NCI-H69 (cell line): ENCODE measurements at regions not wholly inside any gene's neighbourhood (a gene's known extent, or its start where the extent isn't known, plus 50 kb on each side); places are given as distances from the start of the nearest gene placed in this dataset.

Experiments used
- DNase-seq: peaks from one replicate; lab custom pipeline; 2025; lab: John Stamatoyannopoulos, UW

DNA sequence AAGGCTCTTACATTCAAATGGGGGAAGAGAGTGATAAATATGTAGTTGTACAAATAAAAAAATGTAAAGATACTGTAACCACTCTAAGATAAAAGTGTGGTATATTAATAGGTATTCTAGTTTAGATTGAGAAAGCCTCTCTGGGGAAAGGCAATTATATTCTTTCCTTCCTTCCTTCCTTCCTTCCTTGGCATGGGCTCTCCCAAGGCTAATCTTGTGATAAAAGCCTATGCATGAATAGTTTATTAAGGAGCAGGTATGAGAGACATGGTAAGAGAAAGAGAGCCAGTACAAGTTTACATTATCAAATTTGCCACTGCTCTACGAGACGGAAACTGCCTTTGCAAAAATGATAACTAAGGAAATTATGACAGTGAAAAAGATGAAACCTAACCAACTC is 588.8 kb downstream of the PRELID2 start:
- no peak for DNase-seq

DNA sequence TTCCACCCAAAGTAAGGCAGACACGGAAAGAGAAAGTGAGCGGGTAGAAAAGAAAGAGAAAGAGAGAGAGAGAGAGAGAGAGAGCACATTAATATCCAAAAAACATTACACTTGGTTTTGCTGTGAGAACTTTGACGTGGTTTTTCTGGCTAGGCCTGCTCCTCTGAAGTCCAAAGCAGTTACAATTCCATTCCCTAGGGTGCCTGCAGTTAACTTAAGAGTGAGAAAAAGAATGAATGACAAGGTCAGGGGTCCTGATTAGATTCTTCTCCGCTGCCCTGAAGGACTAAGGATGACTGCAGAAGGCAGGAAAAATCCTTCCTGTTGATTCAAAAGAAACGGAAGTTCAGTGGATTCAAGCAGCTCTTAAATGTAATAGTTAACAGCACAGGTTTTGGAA is 589.8 kb downstream of the PRELID2 start:
- DNase-seq = no peak

DNA sequence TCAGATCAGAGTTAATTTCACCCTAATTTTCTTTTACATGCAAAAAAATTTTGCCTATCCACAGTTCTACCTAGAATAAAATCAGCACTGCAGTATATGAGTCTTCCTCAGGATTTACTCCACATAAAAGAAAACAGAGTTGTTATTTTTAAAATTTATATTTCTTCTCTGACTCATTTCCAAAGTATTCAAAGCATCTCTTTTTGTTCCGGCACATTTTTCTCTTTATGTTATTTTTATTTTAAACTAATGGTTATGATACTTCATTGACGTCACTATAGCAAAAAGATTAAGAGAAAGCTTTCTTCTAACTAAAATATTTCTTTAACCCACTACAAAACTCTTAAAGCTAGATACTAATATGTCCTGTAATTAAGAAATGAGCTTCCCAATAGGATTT is 590.4 kb downstream of the PRELID2 start:
- DNase-seq = no peak

DNA sequence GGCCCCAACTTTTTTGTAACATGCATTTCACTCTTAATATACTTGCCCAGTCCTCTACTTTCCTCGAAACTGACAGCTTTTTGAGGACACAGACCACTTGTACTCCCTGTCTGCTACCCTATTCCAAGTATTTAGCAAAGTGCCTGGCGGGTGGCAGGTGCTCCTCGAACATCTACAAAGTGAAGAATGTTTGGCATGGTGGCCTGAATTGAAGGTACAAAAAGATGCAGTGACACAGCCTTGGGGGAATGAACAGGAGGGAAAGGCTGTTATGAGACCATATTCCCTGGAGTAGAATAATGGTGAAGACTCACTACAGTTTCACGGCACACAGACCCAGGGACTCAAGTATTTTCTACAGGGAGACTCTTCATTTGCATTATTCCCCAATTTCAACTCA is 590.9 kb downstream of the PRELID2 start:
- DNase-seq = no peak

- DNase-seq = no peak
Observed at GRCh38 chr5:145243016-145243415, 592.1 kb downstream of the PRELID2 start.

- DNase-seq = no peak
Observed at GRCh38 chr5:145242551-145242950, 592.6 kb downstream of the PRELID2 start.

GRCh38 chr5:145237843-145238242 is 597.3 kb downstream of the PRELID2 start:
- DNase-seq = peak; percentile 95

DNA sequence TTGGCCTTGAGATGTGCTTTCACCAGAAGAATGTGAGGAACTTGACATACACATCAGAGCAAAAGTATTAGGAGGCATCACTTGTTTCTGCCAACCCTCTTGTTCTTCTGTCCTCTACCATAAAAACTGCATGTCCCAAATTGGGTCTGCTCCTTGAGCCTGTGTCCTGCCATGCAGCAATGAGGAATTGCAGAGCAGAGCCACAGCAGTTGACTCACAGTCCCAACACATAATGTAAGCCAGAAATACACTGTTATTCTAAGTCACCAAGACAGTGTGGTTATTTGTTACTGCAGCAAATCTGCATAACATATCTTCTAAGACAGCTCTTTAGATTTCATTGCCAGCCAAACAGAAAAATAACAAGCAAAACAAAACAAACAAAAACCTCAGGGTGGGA is 598.2 kb downstream of the PRELID2 start:
- no peak for DNase-seq

DNA sequence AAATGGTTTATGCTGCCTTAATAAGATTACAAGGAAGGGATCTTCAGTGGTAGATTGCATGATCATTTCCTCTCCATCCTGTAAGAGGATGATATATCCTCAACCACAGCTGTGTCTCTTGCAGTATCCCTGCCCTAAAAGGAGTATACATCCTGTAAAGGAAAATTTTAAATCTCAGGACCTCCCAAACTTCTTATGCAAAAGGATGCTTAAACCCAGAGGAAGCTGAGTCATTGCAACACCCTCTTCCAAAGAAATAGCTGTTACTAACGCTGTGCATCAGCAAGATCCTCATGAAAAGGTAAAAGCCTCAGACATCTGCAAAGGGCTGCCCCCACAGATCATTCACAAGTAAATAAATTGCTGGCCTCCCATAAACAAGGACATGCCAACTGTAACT is 599.0 kb downstream of the PRELID2 start:
- no peak for DNase-seq

- no peak for DNase-seq
Observed at GRCh38 chr5:145233461-145233860, 601.7 kb downstream of the PRELID2 start.

- no peak for DNase-seq
Observed at GRCh38 chr5:145230781-145231180, 604.4 kb downstream of the PRELID2 start.

DNA sequence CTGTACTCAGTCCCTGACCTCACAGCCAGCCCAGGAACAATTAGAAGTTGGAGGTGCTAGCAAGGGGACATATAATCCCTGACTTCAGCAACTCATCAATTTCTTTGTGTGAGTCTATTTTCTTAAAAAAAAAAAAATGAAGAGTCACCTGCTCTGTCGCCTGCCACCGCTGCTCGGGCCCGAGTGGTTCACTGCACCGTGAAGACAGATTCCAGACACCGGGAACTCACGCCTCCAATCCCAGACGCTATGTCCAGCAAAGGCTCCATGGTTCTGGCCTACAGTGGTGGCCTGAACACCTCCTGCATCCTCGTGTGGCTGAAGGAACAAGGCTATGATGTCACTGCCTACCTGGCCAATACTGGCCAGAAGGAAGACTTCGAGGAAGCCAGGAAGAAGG is 606.6 kb downstream of the PRELID2 start:
- no peak for DNase-seq

DNA sequence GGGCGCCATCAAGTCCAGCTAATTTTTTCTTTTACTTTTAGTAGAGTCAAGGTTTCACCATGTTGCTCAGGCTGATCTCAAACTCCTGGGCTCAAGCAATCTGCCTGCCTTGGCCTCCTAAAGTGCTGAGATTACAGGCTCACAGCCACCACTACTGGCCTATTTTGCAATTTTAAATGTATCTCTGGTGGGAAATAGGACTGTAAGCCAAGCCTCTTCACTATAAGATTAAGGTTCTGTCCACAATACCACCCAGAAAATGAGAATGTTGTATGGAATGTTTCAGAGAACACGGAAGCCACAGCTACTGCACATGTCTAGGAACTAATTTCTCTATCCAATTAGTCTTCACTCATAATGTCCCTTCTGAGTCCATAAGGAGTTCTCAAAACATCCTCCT is 607.3 kb downstream of the PRELID2 start:
- no peak for DNase-seq

DNA sequence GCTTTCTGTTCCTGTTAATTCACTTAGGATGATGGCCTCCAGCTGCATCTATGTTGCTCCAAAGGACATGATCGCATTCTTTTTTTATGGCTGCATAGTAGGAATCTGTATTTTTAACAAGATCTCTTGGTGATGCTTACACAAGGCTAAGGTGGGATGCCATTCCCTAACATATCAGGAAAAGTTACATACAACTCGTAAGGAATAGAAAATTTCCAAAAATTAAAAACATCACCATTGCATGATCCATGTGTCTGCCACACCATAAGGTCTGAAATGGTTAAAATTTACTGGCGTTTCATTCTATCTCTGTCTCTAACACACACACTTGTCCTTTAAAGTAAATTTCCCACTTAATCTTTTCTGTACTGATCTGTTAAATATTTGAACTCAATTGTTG is 608.4 kb downstream of the PRELID2 start:
- DNase-seq = no peak

GRCh38 chr5:145225529-145225928 is 609.6 kb downstream of the PRELID2 start:
- DNase-seq = no peak

GRCh38 chr5:145223582-145223981 is 611.6 kb downstream of the PRELID2 start:
- DNase-seq = no peak

- no peak for DNase-seq
Observed at GRCh38 chr5:145222622-145223021, 612.5 kb downstream of the PRELID2 start.

- no peak for DNase-seq
Observed at GRCh38 chr5:145221416-145221815, 613.7 kb downstream of the PRELID2 start.

DNA sequence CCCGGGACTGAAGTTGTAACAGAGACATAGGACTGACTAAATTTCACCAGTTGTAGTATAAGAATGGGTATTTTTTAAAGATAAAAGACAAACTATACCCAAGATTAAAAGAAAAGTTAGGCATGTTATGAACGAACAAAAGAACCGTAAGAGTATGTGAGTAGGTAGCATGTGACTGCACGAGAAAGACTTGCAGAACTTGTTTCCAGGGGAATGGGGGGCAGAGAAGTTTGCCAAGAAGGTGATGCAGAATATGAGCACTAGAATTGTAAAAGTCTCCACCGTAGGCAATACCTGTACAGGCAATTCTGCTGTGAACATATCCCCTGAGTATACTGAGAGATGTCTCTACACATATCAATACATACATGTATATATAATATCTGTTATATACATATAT is 614.7 kb downstream of the PRELID2 start:
- DNase-seq = no peak

DNA sequence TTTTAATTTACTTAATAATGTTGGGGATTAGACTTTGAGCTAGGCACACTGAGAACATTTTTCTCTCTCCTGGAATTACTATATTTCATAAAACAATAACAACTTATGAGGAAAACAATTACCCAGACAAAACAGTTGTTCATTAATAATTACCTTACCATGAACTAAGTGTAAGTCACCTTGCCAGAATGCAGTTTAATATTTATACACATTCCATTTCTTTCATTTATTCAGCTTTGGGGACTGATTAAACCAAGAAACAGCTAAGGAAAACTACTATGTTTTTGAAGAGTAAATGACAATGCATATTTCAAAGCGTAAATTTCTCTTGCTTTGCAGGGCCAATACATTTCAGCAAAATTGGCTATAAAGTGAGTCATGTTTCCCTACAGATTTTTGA is 616.2 kb downstream of the PRELID2 start:
- DNase-seq = no peak

- DNase-seq = no peak
Observed at GRCh38 chr5:145218019-145218418, 617.1 kb downstream of the PRELID2 start.

DNA sequence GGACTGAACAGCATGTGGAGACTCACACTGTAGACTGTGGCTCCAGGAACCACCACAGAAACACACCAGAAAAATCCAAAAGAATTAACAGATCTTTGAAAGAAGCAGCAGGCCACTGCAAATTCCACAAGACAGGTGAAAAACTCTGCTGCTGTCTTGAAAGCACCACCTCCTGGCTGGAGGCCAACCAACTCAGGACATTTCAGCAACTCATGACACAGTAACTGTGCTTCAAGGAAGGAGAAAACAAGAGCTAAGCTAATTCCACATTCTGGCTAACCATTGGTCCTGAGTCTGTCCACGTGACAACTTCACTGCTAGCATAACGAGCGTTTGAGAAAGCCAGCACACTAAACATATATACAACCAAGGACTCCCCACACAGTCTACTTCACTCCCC is 625.1 kb downstream of the PRELID2 start:
- DNase-seq = no peak

DNA sequence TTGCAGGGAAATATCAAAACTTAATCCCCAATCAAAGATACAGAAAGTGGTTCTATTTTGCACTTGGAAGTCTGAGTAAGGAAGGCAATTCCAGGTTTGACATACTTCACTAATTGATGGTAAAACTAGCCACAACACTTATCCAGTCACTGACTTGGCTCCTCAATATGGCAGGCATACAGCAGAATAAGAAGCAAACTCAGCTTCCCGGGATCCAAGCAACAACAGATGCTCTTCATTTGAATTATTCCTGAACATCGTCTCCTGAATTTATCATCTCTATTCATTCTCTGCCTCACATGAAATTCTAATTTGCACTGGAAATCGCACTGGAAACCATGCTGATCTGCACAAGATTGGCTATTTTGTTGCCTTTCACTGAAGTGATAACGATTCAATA is 629.6 kb downstream of the PRELID2 start:
- DNase-seq = no peak

- peak; percentile 94 for DNase-seq
Observed at GRCh38 chr5:145204743-145205142, 630.4 kb downstream of the PRELID2 start.

- no peak for DNase-seq
Observed at GRCh38 chr5:145203193-145203592, 631.9 kb downstream of the PRELID2 start.
